A549 (cell line): ENCODE measurements at regions not wholly inside any gene's neighbourhood (a gene's known extent, or its start where the extent isn't known, plus 50 kb on each side); places are given as distances from the start of the nearest gene placed in this dataset.

ENCODE experiments used
- ATAC-seq, 2 experiments: fragments of 200-7000 bp in 1 of 2; fragments of >200 bp in 1 of 2; cut with Nextera tagmentation in 1 of 2; cut with Tn5 transposase in 1 of 2; 3 replicates each; pipeline versions ENCODE4 v1.8.0 to v1.9.1; 2018 to 2020; ENCODE audit warnings: mild to moderate bottlenecking in 1 of 2, moderate library complexity in 1 of 2
- CTCF ChIA-PET: fragments of 300-600 bp; sonication (Branson Sonifier 250); formaldehyde crosslinking; extraction: SDS; loops from one replicate; lab custom pipeline; 2021; ENCODE audit warnings: antibody characterized with exemption, inconsistent platforms; lab: Yijun Ruan, JAX
- POLR2A ChIA-PET: fragments of 350-600 bp; formaldehyde crosslinking; extraction: SDS; loops from one replicate; lab custom pipeline; 2021; ENCODE audit warnings: antibody characterized with exemption, inconsistent platforms; lab: Yijun Ruan, JAX
- DNase-seq, 2 experiments: peaks; one replicate each; pipeline versions ENCODE4 v3.0.0 to v3.0.0-alpha.2; 2011 to 2016; ENCODE audit warnings: low read depth in 1 of 2, low spot score in 1 of 2
- FAIRE-seq: peaks from 2 replicates; lab custom pipeline; 2011; peaks lifted over from hg19 to GRCh38; lab: Jason Lieb, UNC
- H3K27ac ChIP-seq, 2 experiments: fragments of >200 bp; sonication (Bioruptor Twin); formaldehyde crosslinking; 3 replicates each; pipeline ENCODE4 v1.5.1; 2016 to 2017
- H3K4me1 ChIP-seq: fragments of >200 bp; sonication (Bioruptor Twin); formaldehyde crosslinking; 3 replicates; pipeline ENCODE4 v1.6.1; 2016
- H3K4me2 ChIP-seq: fragments of >200 bp; sonication (Bioruptor Twin); formaldehyde crosslinking; 3 replicates; pipeline ENCODE4 v1.6.1; 2016
- H3K4me3 ChIP-seq: fragments of >200 bp; sonication (Bioruptor Twin); formaldehyde crosslinking; 3 replicates; pipeline ENCODE4 v1.5.1; 2016
- H3K9me3 ChIP-seq: fragments of >200 bp; sonication (Bioruptor Twin); formaldehyde crosslinking; 3 replicates; pipeline ENCODE4 v1.6.1; 2016
- CBX8 ChIP-seq: fragments of 200-600 bp; sonication (generic); IDR thresholded peaks from 2 replicates; pipeline ENCODE4 v1.6.1; 2016
- CEBPB ChIP-seq, 2 experiments: fragments of >200 bp in 1 of 2; sonication (Bioruptor Twin) in 1 of 2; formaldehyde crosslinking in 1 of 2; IDR thresholded peaks; 2 replicates each; pipeline ENCODE4 v1.6.1; 2012 to 2016
- CHD2 ChIP-seq: fragments of 150-350 bp; IDR thresholded peaks from 2 replicates; pipeline ENCODE4 v1.6.1; 2014; ENCODE audit warnings: low read length; ENCODE audit not compliant: partially characterized antibody
- EHF ChIP-seq: fragments of 250-450 bp; sonication (Bioruptor Pico); IDR thresholded peaks from 2 replicates; pipeline ENCODE4 v1.5.0; 2020; ENCODE audit warnings: mild to moderate bottlenecking
- EHMT2 ChIP-seq: fragments of 200-600 bp; sonication (generic); IDR thresholded peaks from 2 replicates; pipeline ENCODE4 v1.6.1; 2016; ENCODE audit warnings: antibody characterized with exemption, low read depth, mild to moderate bottlenecking, moderate library complexity
- FOSB ChIP-seq: fragments of 250-450 bp; sonication (Bioruptor Pico); IDR thresholded peaks from 2 replicates; pipeline ENCODE4 v1.5.0; 2020; ENCODE audit warnings: mild to moderate bottlenecking, moderate library complexity
- HDAC2 ChIP-seq: fragments of 200-600 bp; sonication (generic); IDR thresholded peaks from 2 replicates; pipeline ENCODE4 v1.6.1; 2016
- HES2 ChIP-seq: fragments of >200 bp; sonication (Bioruptor Twin); formaldehyde crosslinking; IDR thresholded peaks from 2 replicates; pipeline ENCODE4 v1.6.1; 2016
- HMGXB4 ChIP-seq: fragments of 250-450 bp; sonication (Bioruptor Pico); IDR thresholded peaks from 2 replicates; pipeline ENCODE4 v1.5.0; 2021; ENCODE audit warnings: mild to moderate bottlenecking, moderate library complexity, borderline replicate concordance
- HOXB5 ChIP-seq: fragments of 250-450 bp; sonication (Bioruptor Pico); IDR thresholded peaks from 2 replicates; pipeline ENCODE4 v1.5.0; 2020; ENCODE audit warnings: mild to moderate bottlenecking, moderate library complexity
- MAFK ChIP-seq: fragments of 450-650 bp; IDR thresholded peaks from 2 replicates; pipeline ENCODE4 v1.6.1; 2014; ENCODE audit not compliant: partially characterized antibody
- MYC ChIP-seq: IDR thresholded peaks from 2 replicates; pipeline ENCODE4 v1.6.1; 2012; ENCODE audit warnings: mild to moderate bottlenecking, inconsistent platforms, low read length, improper control_type of control experiment, borderline replicate concordance
- NPAS2 ChIP-seq: fragments of 250-450 bp; sonication (Bioruptor Pico); IDR thresholded peaks from 2 replicates; pipeline ENCODE4 v1.8.0; 2022; ENCODE audit warnings: mild to moderate bottlenecking, moderate library complexity, borderline replicate concordance
- POLR2A ChIP-seq: IDR thresholded peaks from 2 replicates; pipeline ENCODE4 v1.6.1; 2012; ENCODE audit warnings: mild to moderate bottlenecking, low read length
- RAD21 ChIP-seq, 2 experiments: fragments of >200 bp in 1 of 2; sonication (Bioruptor Twin) in 1 of 2; formaldehyde crosslinking in 1 of 2; IDR thresholded peaks in 1 of 2; conservative IDR thresholded peaks in 1 of 2; 2 replicates in 1 of 2; 3 replicates in 1 of 2; pipeline ENCODE4 v1.6.1; 2012 to 2018; ENCODE audit warnings: inconsistent platforms in 1 of 2
- RCOR1 ChIP-seq: fragments of 150-350 bp; IDR thresholded peaks from 2 replicates; pipeline ENCODE4 v1.6.1; 2014; ENCODE audit warnings: antibody characterized with exemption, low read length, low read depth
- RNF2 ChIP-seq: fragments of 200-600 bp; sonication (generic); IDR thresholded peaks from 2 replicates; pipeline ENCODE4 v1.6.1; 2016; ENCODE audit warnings: low read depth, mild to moderate bottlenecking, antibody characterized with exemption, moderate library complexity, borderline replicate concordance
- SMC3 ChIP-seq: fragments of >200 bp; sonication (Bioruptor Twin); formaldehyde crosslinking; IDR thresholded peaks from 3 replicates; pipeline ENCODE4 v1.6.1; 2018; ENCODE audit warnings: inconsistent platforms
- TP53 ChIP-seq: fragments of 250-450 bp; sonication (Bioruptor Pico); IDR thresholded peaks from 2 replicates; pipeline ENCODE4 v1.5.0; 2021; ENCODE audit warnings: mild to moderate bottlenecking, moderate library complexity
- ZC3H11A ChIP-seq: fragments of 450-650 bp; IDR thresholded peaks from 2 replicates; pipeline ENCODE4 v1.6.1; 2014; ENCODE audit warnings: antibody characterized with exemption, mild to moderate bottlenecking
- ZFP36 ChIP-seq: fragments of 450-650 bp; IDR thresholded peaks from 2 replicates; pipeline ENCODE4 v1.6.1; 2014; ENCODE audit warnings: borderline replicate concordance; ENCODE audit not compliant: partially characterized antibody
- ZNF302 ChIP-seq: fragments of 250-450 bp; sonication (Bioruptor Pico); IDR thresholded peaks from 2 replicates; pipeline ENCODE4 v1.9.0; 2021; ENCODE audit warnings: inconsistent platforms, mild to moderate bottlenecking, moderate library complexity
- WGBS: methylation state at CpG from one replicate; pipeline ENCODE4 v1.1.6; 2017; ENCODE audit errors: missing lambda C conversion rate; 5-methylcytosine and 5-hydroxymethylcytosine counted together
- TF ChIP-seq, protein P1 (sequence below): fragments of 150-350 bp; IDR thresholded peaks from 2 replicates; pipeline ENCODE4 v1.6.1; 2014; ENCODE audit warnings: low read depth, mild to moderate bottlenecking, low read length
- TF ChIP-seq, protein P2 (sequence below): IDR thresholded peaks from 2 replicates; pipeline ENCODE4 v1.6.1; 2012; ENCODE audit warnings: low read depth, borderline replicate concordance

- no peaks in the 10 kb centered on the region for H3K9me3 ChIP-seq
- ChIA-PET POLR2A (no interaction called here), CTCF (interaction anchor here (0.7 to 1.6 kb wide), 2 partner anchors 10 to 11 kb away, joined by 3 to 6 read pairs; no protein-coding TSS in a partner anchor)
- H3K4me2 ChIP-seq, result no peak overlapping the region
- no peak overlapping the region for H3K4me3 ChIP-seq
- H3K27ac ChIP-seq, result no peak overlapping the region
- no peak for FAIRE-seq
- DNase-seq, result no peak
- peaks cover 9% of the 10 kb centered on the region; the same call in 1 of the 3 replicates for H3K4me1 ChIP-seq
- 69% methylated on average over 7 of the region's 7 CpGs for WGBS
- no peak for ATAC-seq
- TF ChIP-seq HDAC2, result no peak
- TF ChIP-seq ZFP36, result no peak
- no peak for TF ChIP-seq ZNF302
- no peak for TF ChIP-seq NPAS2
- no peak for TF ChIP-seq CHD2
- TF ChIP-seq HOXB5, result no peak
- TF ChIP-seq MYC, result no peak
- no peak for TF ChIP-seq CBX8
- TF ChIP-seq POLR2A, result no peak
- no peak for TF ChIP-seq HES2
- no peak for TF ChIP-seq RNF2
- no peak for TF ChIP-seq ZC3H11A
These were observed 196.5 kb upstream of the FRMD6 start for GRCh38 chr14:51455041-51455835.

GRCh38 chr14:51457843-51458562, 193.7 kb upstream of the FRMD6 start:
- Histone ChIP-seq H3K4me2 (no peak overlapping the region), H3K9me3 (no peaks in the 10 kb centered on the region), H3K4me1 (peaks cover 9% of the 10 kb centered on the region; the same call in 1 of the 3 replicates), H3K27ac (no peak overlapping the region), H3K4me3 (no peak overlapping the region)
- CTCF ChIA-PET, result no interaction called here
- DNase-seq (no peak), ATAC-seq (no peak), FAIRE-seq (no peak)
- 79% methylated on average over 1 of the region's 1 CpG for WGBS
- TF ChIP-seq HDAC2 (no peak), CEBPB (IDR thresholded peaks at IDR 0.05) (no peak), MAFK (no peak), FOSB (CRISPR knock-in tag) (no peak), TP53 (CRISPR knock-in tag) (no peak), POLR2A (no peak), EHF (no peak), HES2 (no peak), NPAS2 (no peak), RAD21 (conservative IDR thresholded peaks at IDR 0.05 in 1 of 2, IDR thresholded peaks at IDR 0.05 in 1 of 2) (no peak), HMGXB4 (CRISPR knock-in tag) (no peak), SMC3 (no peak), RCOR1 (no peak), EHMT2 (no peak)
- TF ChIP-seq, protein P1, sequence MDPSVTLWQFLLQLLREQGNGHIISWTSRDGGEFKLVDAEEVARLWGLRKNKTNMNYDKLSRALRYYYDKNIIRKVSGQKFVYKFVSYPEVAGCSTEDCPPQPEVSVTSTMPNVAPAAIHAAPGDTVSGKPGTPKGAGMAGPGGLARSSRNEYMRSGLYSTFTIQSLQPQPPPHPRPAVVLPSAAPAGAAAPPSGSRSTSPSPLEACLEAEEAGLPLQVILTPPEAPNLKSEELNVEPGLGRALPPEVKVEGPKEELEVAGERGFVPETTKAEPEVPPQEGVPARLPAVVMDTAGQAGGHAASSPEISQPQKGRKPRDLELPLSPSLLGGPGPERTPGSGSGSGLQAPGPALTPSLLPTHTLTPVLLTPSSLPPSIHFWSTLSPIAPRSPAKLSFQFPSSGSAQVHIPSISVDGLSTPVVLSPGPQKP, result no peak
- TF ChIP-seq, protein P2, sequence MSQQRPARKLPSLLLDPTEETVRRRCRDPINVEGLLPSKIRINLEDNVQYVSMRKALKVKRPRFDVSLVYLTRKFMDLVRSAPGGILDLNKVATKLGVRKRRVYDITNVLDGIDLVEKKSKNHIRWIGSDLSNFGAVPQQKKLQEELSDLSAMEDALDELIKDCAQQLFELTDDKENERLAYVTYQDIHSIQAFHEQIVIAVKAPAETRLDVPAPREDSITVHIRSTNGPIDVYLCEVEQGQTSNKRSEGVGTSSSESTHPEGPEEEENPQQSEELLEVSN, result no peak
- POLR2A ChIA-PET, result no interaction called here
